ENCODE measurements at regions not wholly inside any gene's neighbourhood (a gene's known extent, or its start where the extent isn't known, plus 50 kb on each side); places are given as distances from the start of the nearest gene placed in this dataset.
"Not testable (repeated sequence)": the region's sequence is repeated elsewhere in the genome, so short reads cannot be mapped to it uniquely, and the experiment has no call there.

- no peak for DNase-seq (ENCODE audit: low read depth in 2 of 3, low spot score in 2 of 3)
Measured at GRCh38 chr11:96447208-96448110, 57.6 kb downstream of the JRKL start.

- no peak for DNase-seq (ENCODE audit: low read depth in 2 of 3, low spot score in 2 of 3)
Measured at GRCh38 chr11:96448225-96448624, 58.4 kb downstream of the JRKL start.

- DNase-seq (ENCODE audit: low read depth in 2 of 3, low spot score in 2 of 3) = no peak
Measured at GRCh38 chr11:96456111-96456510, 66.3 kb downstream of the JRKL start.

DNA sequence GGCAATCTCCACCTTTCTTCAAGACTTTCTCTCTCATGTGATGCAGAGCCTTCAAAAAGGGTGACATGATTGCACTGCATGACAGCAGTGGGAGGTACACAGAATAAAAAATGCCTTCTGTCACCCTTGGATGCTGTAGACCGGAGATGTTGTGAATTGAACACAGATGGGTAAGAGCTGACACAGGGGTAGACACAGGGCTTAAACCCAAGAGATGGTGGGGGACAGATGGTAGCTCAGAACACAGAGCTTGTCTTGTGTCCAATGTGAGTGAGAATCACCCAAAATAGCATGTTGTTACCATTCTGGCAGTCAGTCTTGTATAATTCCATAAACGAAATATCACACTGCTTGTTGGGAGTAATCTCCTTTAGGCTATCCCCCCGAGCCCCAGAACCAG lies 69.9 kb downstream of the JRKL start:
- DNase-seq (ENCODE audit: low read depth in 2 of 3, low spot score in 2 of 3) = no peak

- DNase-seq (ENCODE audit: low read depth in 2 of 3, low spot score in 2 of 3) = no peak
Measured at GRCh38 chr11:96461871-96462270, 72.1 kb downstream of the JRKL start.

DNA sequence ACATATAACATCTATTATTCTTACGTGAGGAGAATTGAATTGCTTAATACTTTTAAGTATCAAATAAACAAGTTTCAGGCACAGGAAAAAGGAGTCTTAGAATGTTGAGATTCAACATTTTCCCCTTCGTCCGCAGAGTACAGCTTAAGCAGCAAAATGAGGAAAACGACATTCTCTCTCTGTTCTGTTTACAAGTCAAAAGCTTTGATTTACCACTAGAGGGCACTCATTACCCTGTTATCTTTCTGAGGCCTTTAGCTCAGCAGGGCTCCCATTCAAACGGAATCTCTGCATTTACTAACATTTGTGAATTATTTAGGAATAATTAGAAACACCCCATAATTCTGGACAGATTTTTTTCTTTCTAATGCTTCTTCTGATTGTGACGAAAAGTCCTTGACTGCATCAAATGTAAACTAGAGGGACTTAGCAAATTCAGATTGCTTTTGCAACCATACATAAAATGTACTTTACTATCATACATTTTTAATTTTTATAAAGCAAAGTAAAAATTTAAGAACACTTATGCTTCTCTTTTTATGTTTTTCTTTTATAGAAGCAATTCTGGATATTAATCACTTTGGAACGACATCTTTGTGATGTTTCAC lies 75.0 kb downstream of the JRKL start:
- DNase-seq (ENCODE audit: low read depth in 2 of 3, low spot score in 2 of 3) = peak in 2 of 3 donors; percentile 46 to 79

DNA sequence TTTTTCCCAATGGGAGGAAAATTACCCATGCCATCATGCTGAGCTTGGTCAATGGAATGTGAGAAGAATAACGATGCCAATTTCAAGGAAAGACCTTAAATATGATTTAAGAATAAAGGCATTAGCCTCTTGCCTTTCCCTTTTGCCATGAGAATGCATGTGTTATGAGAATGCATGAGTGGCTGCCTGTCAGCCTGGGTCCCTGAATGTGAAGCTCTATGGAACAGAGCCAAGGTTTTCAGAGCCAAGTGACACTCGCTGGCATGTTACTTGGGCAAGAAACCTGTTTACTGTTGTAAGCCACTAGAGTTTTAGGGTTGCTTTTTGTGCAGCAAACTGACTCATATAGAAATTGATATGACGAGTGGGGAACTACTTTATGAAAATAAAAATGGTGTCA lies 75.7 kb downstream of the JRKL start:
- DNase-seq (ENCODE audit: low read depth in 2 of 3, low spot score in 2 of 3) = no peak

DNA sequence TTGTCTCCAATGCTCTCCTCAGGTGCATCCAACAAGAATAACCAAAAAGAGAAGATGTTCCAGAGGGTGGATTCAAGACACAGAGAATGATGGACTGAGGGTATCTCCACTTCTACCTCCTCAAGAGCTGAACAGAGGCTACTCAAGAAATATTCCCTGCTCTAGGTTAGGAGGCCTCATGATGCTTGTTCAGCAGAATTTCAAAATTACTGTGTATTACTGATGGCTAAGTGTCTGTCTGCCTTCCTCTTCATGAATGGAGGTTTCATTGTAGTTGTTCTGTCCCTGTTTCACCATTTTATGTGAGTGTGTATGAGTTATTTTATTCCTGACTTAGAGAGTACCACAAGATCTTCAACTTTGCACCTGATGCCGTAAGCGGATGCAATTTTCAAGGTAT lies 76.8 kb downstream of the JRKL start:
- no peak for DNase-seq (ENCODE audit: low read depth in 2 of 3, low spot score in 2 of 3)

GRCh38 chr11:96469776-96470175 lies 80.0 kb downstream of the JRKL start:
- DNase-seq (ENCODE audit: low read depth in 2 of 3, low spot score in 2 of 3) = no peak

DNA sequence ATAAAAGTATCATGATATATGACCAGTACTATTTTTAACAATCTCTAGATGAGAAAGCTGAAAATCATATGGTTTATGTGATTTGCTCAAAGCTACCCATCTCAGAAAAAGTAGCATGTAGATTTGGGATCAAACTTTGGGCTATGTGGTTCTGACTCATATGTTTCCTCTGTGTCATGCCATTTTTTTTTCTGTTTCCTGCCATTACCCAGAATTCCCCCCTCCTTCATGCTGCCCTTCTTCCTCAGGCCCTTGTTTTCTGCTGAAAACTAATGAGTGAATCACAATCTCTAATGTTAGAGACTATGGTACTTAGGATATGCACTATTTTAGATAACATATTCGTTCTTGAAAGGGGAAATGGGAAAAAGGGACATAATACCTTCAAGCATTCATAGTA lies 80.7 kb downstream of the JRKL start:
- no peak for DNase-seq (ENCODE audit: low read depth in 2 of 3, low spot score in 2 of 3)

DNA sequence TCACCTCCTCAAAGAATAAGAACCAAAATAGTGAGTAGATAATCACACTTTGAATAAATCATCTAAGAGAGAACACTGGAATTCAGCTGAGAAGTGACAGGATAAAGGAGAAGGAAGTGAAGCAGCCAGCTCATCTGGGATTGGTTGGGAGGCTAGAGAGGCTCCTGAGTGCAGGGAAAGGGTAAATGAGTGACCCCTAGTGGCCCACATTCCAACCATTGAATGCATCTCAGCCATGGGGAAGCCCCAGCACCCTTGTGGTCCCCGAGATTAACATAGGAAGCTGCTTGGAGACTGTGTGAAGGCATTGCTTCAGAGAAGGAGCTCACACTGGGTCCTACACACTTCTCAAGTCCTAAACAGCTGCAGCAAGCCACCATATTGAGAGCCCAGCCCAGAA lies 82.3 kb downstream of the JRKL start:
- no peak for DNase-seq (ENCODE audit: low read depth in 2 of 3, low spot score in 2 of 3)

DNA sequence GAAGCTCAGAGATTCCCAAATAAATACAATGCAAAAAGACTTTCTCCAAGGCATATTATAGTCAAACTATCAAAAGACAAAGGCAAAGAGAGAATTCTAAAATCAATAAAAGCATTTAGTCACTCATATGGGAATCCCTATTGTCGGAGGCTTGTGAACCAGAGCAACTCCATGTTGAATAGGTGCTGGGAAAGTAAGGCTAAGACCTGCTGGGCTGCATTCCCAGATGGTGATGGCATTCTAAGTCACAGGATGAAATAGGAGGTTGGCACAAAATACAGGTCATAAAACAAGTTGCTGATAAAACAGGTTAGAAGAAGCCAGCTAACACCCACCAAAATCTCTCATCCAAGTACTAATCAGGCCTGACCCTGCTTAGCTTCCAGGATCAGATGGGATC lies 84.5 kb downstream of the JRKL start:
- no peak for DNase-seq (ENCODE audit: low read depth in 2 of 3, low spot score in 2 of 3)

DNA sequence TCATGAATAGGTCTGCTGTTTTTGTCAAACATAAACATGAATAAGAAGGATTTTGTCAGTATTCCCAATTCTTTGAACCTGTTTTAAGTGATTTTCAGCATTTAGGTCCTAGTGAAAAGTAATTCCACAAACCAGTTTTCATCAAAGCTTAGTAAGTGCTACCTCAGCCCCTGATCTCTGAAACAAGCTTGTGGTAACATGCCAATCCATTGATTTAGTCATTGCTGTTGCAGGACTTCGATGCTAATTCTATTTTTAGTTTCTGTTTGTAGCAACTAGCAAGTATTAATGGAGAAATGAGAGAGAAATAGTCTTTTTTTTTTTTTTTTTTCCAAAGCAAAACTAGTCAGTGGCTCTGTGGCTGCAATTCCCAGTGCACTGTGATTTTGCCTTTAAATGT lies 91.4 kb downstream of the JRKL start:
- no peak for DNase-seq (ENCODE audit: low read depth in 2 of 3, low spot score in 2 of 3)

DNA sequence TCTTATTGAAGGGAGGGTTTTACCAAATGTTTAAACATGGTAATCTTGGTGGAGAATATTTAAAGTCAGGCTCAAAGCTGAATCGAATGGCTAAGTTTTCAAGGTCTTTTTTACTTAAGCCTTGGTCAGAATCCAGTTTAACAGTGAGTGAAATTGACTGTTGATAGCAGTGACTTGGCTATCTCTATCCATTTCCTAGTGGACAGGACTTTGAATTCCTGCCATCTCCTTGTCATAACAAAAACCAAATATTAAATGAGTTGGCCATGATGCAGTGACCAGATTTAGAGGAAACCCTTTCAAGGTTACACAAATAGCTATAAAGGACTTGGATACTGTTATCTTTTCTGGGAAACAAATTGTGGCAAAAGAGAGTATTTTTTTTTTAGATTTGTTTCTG lies 92.0 kb downstream of the JRKL start:
- no peak for DNase-seq (ENCODE audit: low read depth in 2 of 3, low spot score in 2 of 3)

DNA sequence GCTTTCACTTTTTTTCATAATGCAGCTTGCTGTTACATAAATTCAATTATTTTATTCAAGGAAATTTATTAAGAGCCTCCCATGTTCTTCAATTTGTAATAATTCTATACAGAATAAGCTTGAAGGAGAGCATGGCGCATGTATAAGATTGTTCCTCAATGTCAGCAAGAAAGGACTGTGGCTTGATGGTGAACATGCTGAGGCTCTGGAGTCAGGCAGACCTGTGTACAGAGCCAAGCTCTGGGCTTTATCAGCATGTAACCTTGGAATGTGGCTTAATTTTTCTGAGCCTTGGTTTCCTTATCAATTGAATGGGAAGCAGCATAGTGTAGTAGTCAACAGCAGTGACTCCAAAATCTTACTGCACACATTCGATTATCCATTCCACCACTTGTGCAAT lies 92.4 kb downstream of the JRKL start:
- no peak for DNase-seq (ENCODE audit: low read depth in 2 of 3, low spot score in 2 of 3)

DNA sequence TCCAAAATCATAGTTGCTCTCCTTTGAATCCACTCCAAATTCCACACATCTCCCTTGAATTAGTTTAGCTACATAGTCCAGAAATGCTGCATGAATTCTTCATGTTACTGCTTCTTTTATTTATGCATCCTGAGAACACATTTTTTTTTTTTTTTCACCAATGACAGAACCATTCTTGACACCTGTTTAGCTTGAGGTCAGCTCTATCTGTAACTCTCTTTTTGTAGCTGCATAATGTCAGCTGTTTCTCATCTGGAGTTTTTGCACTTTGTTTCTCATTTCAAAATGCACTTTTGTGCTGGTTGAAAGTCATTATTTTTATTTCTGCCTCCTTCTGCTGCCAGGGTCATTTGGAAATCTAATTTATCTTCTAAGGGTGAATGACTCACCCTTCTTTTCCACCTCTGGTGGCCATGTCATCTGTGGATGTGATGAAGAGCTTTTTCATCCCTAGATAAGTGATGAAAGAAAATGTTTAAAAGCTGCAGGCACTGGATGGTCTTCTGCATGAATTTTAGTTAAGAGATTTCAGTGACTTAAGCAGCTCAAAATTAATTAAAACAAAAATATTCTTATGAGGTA lies 93.7 kb downstream of the JRKL start:
- DNase-seq (ENCODE audit: low read depth in 2 of 3, low spot score in 2 of 3) = no peak

DNA sequence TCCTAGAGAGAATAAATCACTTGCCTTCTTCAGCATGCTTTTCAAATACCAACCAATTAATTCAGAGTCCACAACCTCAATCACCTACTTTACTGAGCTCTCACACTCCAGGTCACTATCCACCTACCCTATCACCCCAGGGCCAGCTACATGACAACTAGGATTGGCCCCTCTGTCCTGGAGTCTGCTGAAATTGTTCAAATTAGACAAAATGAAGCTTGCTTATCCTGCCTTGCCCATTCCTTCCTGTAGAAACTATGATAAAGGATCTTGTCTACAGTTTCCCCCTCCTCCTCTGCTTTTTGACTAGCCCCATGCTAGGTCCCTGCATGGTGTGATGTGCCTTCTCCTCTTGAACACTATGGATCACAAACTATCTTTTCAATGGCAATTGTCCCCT lies 94.5 kb downstream of the JRKL start:
- DNase-seq (ENCODE audit: low read depth in 2 of 3, low spot score in 2 of 3) = no peak

DNA sequence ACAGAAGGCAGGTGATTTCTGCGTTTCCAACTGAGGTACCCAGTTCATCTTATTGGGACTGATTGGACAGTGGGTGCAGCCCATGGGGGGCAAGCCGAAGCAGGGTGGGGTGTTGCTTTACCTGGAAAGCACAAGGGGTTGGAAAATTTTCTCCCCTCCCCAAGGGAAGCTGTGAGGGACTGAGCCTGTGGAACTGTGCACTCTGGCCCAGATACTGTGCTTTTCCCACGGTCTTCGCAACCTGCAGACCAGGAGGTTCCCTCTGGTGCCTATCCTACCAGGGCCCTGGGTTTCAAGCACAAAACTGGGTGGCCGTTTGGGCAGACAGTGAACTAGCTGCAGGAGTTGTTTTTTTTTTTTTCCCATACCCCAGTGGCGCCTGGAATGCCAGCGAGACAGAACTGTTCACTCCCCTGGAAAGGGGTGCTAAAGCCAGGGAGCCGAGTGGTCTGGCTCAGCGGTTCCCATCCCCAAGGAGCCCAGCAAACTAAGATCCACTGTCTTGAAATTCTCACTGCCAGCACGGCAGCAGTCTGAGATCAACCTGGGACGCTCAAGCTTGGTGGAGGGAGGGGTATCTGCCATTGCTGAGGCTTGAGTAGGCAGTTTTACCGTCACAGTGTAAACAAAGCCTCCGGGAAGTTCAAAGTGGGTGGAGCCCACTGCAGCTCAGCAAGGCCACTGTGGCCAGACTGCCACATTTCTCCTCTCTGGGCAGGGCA lies 97.2 kb downstream of the JRKL start:
- DNase-seq (ENCODE audit: low read depth in 2 of 3, low spot score in 2 of 3) = no peak

DNA sequence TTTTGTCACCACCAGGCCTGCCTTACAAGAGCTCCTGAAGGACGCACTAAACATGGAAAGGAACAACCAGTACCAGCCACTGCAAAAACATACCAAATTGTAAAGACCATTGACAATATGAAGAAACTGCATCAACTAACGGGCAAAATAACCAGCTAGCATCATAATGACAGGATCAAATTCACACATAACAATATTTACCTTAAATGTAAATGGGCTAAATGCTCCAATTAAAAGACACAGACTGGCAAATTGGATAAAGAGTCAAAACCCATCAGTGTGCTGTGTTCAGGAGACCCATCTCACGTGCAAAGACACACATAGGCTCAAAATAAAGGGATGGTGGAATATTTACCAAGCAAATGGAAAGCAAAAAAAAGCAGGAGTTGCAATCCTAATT lies 99.1 kb downstream of the JRKL start:
- not testable (repeated sequence) for DNase-seq (ENCODE audit: low read depth in 2 of 3, low spot score in 2 of 3)

DNA sequence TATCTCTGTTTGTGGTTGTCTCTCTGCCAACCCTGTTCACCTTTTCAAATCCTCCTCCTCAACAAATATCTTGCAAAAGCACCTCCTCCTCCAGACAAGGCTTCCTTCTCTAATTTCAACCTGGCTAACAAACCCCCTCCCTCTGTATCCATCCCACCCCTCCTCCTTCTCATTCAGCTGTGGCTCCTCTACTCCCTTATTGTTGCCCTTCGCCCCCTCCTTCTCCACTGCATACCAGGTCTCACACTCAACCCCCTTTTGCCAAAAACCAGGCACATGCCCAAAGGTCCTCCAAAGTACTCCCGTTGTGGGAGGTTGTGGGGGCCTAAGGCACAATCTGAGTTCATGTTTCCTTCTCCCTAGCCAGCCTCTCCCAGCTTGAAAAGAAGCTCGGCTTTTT lies 110.6 kb downstream of the JRKL start:
- no peak for DNase-seq (ENCODE audit: low read depth in 2 of 3, low spot score in 2 of 3)

- no peak for DNase-seq (ENCODE audit: low read depth in 2 of 3, low spot score in 2 of 3)
Measured at GRCh38 chr11:96506041-96506440, 116.2 kb downstream of the JRKL start.
